BLaER1 (cell line): ENCODE measurements at regions not wholly inside any gene's neighbourhood (a gene's known extent, or its start where the extent isn't known, plus 50 kb on each side); places are given as distances from the start of the nearest gene placed in this dataset.

ENCODE experiments used
- H3K27ac ChIP-seq: shearing (Covaris generic); formaldehyde crosslinking; 2 replicates; pipeline ENCODE4 v1.8.1; 2022
- H3K27me3 ChIP-seq: shearing (Covaris generic); formaldehyde crosslinking; 2 replicates; pipeline ENCODE4 v1.8.1; 2022
- H3K36me3 ChIP-seq: shearing (Covaris generic); formaldehyde crosslinking; 2 replicates; pipeline ENCODE4 v1.8.1; 2022
- H3K4me1 ChIP-seq: shearing (Covaris generic); formaldehyde crosslinking; 2 replicates; pipeline ENCODE4 v1.8.1; 2022
- H3K4me2 ChIP-seq: shearing (Covaris generic); formaldehyde crosslinking; 2 replicates; pipeline ENCODE4 v1.8.1; 2022
- H3K4me3 ChIP-seq: shearing (Covaris generic); formaldehyde crosslinking; 2 replicates; pipeline ENCODE4 v1.8.1; 2022
- H3K9ac ChIP-seq: shearing (Covaris generic); formaldehyde crosslinking; 2 replicates; pipeline ENCODE4 v1.8.1; 2022
- H3K9me3 ChIP-seq: shearing (Covaris generic); formaldehyde crosslinking; 2 replicates; pipeline ENCODE4 v1.8.1; 2022
- H4K20me1 ChIP-seq: shearing (Covaris generic); formaldehyde crosslinking; 2 replicates; pipeline ENCODE4 v1.8.1; 2022
- Cebpa-rat ChIP-seq: shearing (Covaris generic); IDR thresholded peaks from 2 replicates; pipeline ENCODE4 v1.8.1; 2022

DNA sequence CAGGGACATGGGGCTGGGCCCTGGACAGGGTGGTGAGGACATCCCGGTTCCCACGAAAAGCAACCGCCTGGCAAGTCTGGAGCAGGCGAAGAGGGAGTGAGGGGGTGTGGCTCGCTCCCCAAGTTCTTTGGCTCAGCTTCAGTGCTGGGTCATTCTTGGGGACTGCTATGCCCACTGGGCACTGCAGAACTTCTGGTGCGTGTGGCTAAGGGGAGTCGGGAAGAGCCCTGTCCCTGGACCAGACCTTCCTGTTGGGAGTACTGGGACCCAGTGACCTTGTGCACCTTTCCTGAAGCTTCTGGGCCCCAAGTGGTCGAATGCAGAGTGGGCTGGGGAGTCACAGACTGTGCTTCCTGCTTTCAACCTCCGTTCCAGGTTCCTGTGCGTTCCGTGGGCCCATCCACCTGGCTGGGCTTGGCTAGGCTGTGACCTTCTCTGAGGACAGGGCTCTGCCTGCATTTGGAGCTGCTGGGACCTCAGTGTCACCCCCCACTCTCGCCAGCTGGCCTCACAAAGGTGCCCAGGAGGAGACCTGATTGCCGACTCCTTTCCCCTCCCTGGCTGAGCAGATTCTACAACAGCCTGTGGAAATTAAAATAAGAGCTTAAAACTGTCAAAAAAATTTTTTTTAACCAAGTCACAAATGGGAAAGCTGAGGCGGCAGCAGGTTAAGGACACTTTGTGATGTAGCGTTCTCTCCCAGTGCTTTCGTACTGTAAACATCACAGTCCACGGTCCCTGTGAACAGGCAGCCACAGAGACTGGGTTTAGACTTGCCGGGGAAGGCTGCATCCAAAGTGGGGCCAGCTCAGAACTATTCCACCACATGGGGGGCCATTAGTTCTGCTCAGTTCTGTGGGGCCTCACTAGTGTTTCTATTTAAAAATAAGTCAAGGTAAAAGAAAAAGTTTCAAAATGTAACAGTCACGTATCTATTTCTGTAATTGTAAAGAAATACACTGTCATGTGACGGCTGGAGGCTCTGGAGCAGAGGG lies 63.8 kb upstream of the WNT7B start:
- Histone ChIP-seq H3K9me3 (no peaks in the 10 kb centered on the region), H3K4me3 (no peak overlapping the region), H3K36me3 (no peaks in the 10 kb centered on the region), H3K9ac (no peak overlapping the region), H3K27ac (no peak overlapping the region), H3K4me2 (peak overlapping the region; percentile 32), H3K4me1 (peaks cover 80% of the 10 kb centered on the region), H4K20me1 (peaks cover 7% of the 10 kb centered on the region; the same call in 1 of the 2 replicates), H3K27me3 (peaks cover 55% of the 10 kb centered on the region)
- TF ChIP-seq Cebpa-rat = no peak

DNA sequence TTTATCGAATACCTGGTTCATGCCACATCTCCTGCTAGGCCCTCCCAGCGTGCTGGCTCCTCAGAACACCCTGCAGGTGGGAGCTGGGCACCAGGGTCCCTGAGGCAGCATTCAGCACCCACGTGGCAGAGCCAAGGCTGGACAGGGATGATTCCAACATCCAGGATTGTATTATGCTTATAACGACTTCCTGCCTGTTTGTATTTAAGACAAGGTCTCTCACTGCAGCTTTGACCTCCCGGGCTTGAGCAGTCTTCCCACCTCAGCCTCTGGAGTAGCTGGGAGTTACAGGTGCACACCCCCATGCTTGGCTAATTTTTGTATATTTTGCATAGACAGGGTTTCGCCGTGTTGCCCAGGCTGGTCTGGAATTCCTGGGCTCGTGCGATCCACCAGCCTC lies 64.7 kb upstream of the WNT7B start:
- no peak overlapping the region for H3K4me3 ChIP-seq
- H3K36me3 ChIP-seq = no peaks in the 10 kb centered on the region
- TF ChIP-seq Cebpa-rat = no peak
- H3K9me3 ChIP-seq = no peaks in the 10 kb centered on the region
- H3K4me1 ChIP-seq = peaks cover 84% of the 10 kb centered on the region
- H4K20me1 ChIP-seq = peaks cover 7% of the 10 kb centered on the region; the same call in 1 of the 2 replicates
- H3K27me3 ChIP-seq = peaks cover 64% of the 10 kb centered on the region
- H3K27ac ChIP-seq = no peak overlapping the region
- H3K9ac ChIP-seq = no peak overlapping the region
- H3K4me2 ChIP-seq = no peak overlapping the region

DNA sequence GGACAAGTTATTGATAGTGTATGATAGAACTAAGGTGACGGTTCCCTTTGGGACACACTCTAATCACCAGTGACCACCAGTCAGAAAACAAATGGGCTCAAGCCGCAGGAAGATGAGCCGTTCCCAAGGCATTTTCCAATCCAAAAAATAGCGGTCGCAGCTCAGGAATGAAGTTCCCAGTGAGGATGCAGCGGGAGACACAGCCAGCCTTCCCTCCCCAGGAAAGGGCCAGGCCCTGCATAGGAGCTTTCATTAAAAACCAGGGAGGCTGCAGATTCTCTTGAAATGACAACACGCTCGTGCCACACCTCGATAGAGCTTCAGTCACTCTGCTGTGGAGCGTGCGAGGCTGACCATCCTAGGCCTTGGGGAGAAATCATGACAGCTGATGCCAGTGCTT lies 65.8 kb upstream of the WNT7B start:
- peaks cover 72% of the 10 kb centered on the region for H3K27me3 ChIP-seq
- no peaks in the 10 kb centered on the region for H3K9me3 ChIP-seq
- H3K4me1 ChIP-seq = peaks cover 86% of the 10 kb centered on the region
- no peaks in the 10 kb centered on the region for H3K36me3 ChIP-seq
- no peak overlapping the region for H3K4me3 ChIP-seq
- no peak overlapping the region for H3K27ac ChIP-seq
- peak overlapping the region; percentile 26 for H3K4me2 ChIP-seq
- no peak for TF ChIP-seq Cebpa-rat
- H4K20me1 ChIP-seq = peaks cover 7% of the 10 kb centered on the region; the same call in 1 of the 2 replicates
- no peak overlapping the region for H3K9ac ChIP-seq

GRCh38 chr22:46043339-46043738 lies 66.4 kb upstream of the WNT7B start:
- Histone ChIP-seq H3K36me3 (no peaks in the 10 kb centered on the region), H3K9ac (peak overlapping the region; percentile 84), H3K4me2 (peak overlapping the region; percentile 97), H3K4me3 (peak overlapping the region; percentile 72), H4K20me1 (peaks cover 7% of the 10 kb centered on the region; the same call in 1 of the 2 replicates), H3K9me3 (no peaks in the 10 kb centered on the region), H3K27me3 (peaks cover 72% of the 10 kb centered on the region), H3K27ac (peak overlapping the region; percentile 83), H3K4me1 (peaks cover 86% of the 10 kb centered on the region)
- TF ChIP-seq Cebpa-rat = no peak

DNA sequence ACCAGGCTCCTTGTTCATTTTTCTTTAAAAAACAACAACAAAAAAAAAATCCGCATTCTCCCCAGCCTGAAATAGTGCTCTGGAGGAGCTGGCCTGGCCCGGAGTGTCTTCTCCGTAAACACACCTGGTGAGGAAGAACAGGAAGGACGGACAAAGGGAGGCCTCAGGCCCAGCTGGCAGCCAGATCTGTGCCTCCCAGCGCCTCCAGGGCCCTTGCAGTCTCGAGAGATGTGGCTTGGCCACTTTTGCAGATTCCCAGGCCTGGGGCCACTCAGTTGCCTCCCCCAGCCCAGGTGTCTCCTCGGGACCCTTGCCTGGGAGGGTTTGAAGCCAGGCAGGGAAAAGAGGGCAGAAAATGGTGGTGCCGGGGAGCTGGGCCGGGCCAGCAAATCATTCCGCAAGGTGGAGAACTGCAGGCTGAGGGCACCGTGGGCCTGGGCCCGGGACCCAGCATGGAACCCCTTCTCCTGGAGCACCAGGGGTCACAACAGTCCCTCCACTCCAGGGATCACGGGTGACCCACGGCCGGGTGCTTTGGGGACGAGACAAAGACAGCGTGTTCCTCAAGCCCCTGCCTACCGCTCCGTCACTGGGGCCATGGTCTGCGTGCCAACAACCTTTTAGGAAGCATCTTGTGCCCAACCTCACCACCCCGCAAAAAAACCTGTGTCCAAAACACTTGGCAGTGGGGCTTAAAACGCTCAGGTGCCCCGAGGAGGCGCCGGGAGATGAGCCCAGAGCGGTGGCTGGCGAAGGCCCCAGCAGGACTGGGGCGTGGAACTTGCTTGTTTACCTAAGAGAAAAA lies 67.1 kb upstream of the WNT7B start:
- Histone ChIP-seq H4K20me1 (peaks cover 7% of the 10 kb centered on the region; the same call in 1 of the 2 replicates), H3K9me3 (no peaks in the 10 kb centered on the region), H3K4me3 (peak overlapping the region; percentile 72), H3K27ac (peak overlapping the region; percentile 83), H3K9ac (peak overlapping the region; percentile 84), H3K27me3 (peaks cover 72% of the 10 kb centered on the region), H3K4me1 (peaks cover 80% of the 10 kb centered on the region), H3K36me3 (no peaks in the 10 kb centered on the region), H3K4me2 (peak overlapping the region; percentile 97)
- TF ChIP-seq Cebpa-rat = no peak

GRCh38 chr22:46044621-46045458 lies 67.9 kb upstream of the WNT7B start:
- peak overlapping the region; percentile 84 for H3K9ac ChIP-seq
- peaks cover 72% of the 10 kb centered on the region for H3K27me3 ChIP-seq
- no peaks in the 10 kb centered on the region for H3K9me3 ChIP-seq
- H3K36me3 ChIP-seq = no peaks in the 10 kb centered on the region
- peaks cover 72% of the 10 kb centered on the region for H3K4me1 ChIP-seq
- H4K20me1 ChIP-seq = peaks cover 7% of the 10 kb centered on the region; the same call in 1 of the 2 replicates
- TF ChIP-seq Cebpa-rat = no peak
- H3K27ac ChIP-seq = peak overlapping the region; percentile 83
- peak overlapping the region; percentile 72 for H3K4me3 ChIP-seq
- peak overlapping the region; percentile 97 for H3K4me2 ChIP-seq

DNA sequence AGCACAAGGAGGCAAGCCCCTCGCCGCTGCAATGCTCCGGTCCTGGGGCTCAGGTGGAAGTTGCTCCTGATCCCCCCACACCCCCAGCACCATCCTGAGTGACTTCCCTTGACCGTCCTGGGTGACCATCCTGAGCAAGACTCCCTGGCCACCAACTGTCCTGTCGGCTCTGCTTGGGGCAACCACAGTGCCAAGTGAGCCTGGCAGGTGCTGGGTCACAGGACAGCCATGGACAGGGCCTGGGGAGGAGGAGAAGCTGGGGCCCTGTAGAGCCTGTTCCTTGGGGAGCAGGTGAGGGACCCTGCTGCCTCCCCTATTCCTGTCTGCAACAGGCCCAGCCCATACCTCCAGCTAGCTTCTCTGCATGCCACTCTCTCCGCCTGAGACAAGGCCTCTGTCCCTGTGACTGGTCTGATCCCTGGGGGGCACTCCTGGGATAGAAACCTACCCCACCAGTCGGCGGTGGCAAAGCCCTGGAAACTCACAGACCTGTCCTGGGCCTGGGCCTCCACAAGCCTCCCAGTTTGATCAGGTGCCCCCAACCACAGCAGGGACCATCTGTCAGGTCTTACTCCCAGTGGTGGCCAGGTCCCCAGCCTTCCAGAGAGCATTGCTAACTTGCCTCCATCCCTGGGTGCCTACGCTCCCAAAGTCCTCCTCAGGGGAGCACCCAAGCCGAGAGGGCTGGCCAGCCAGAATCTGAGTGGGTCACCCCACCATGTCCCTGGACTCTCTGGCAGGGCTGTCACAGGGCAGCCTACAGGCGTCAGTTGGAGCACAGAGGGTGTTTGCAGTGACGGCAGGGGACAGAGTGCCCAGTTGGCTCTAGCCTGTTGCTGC lies 68.7 kb upstream of the WNT7B start:
- no peak for TF ChIP-seq Cebpa-rat
- no peaks in the 10 kb centered on the region for H3K36me3 ChIP-seq
- H3K9me3 ChIP-seq = no peaks in the 10 kb centered on the region
- H3K4me3 ChIP-seq = peak overlapping the region; percentile 72
- H3K27me3 ChIP-seq = peaks cover 68% of the 10 kb centered on the region
- peak overlapping the region; percentile 83; the same call in 1 of the 2 replicates for H3K27ac ChIP-seq
- H4K20me1 ChIP-seq = peaks cover 7% of the 10 kb centered on the region; the same call in 1 of the 2 replicates
- H3K4me1 ChIP-seq = peaks cover 71% of the 10 kb centered on the region
- peak overlapping the region; percentile 84; the same call in 1 of the 2 replicates for H3K9ac ChIP-seq
- peak overlapping the region; percentile 97 for H3K4me2 ChIP-seq

DNA sequence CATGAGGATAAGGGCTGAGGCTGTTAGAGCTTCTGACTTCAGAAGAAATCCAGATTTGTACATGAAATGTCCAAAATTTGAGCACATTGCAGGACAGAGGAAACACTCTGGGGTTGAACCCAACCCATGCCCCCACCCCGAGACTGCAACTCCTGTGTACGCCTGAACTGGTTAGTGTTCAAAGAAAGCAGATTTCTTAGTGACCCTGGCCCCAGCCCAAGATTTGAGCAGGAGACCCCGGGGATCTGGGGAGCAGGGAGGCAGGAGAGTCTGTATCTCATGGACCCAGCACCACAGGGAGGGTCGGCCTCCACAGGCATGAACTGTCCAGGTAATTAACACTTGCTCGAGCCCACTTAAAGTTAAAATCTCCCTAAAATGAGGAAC lies 69.3 kb upstream of the WNT7B start:
- H3K4me2 ChIP-seq = peak overlapping the region; percentile 97; the same call in 1 of the 2 replicates
- peaks cover 7% of the 10 kb centered on the region; the same call in 1 of the 2 replicates for H4K20me1 ChIP-seq
- peaks cover 62% of the 10 kb centered on the region for H3K27me3 ChIP-seq
- no peaks in the 10 kb centered on the region for H3K9me3 ChIP-seq
- H3K4me3 ChIP-seq = no peak overlapping the region
- TF ChIP-seq Cebpa-rat = no peak
- H3K9ac ChIP-seq = no peak overlapping the region
- H3K4me1 ChIP-seq = peaks cover 73% of the 10 kb centered on the region
- no peaks in the 10 kb centered on the region for H3K36me3 ChIP-seq
- no peak overlapping the region for H3K27ac ChIP-seq
